Retinal pigment epithelial cell (primary cell): ENCODE measurements at regions not wholly inside any gene's neighbourhood (a gene's known extent, or its start where the extent isn't known, plus 50 kb on each side); places are given as distances from the start of the nearest gene placed in this dataset.

Source experiments
- DNase-seq: peaks from one replicate; pipeline ENCODE4 v3.0.0-alpha.2; 2010; ENCODE audit warnings: low read depth
- H3K4me3 ChIP-seq: 2 replicates; pipeline ENCODE4 v1.5.1; 2011; ENCODE audit warnings: mild to moderate bottlenecking, low read length, control low read depth, moderate library complexity
- CTCF ChIP-seq: conservative IDR thresholded peaks from 2 replicates; pipeline ENCODE4 v1.5.1; 2011; ENCODE audit warnings: low read depth, low read length, control low read depth, inconsistent platforms

DNA sequence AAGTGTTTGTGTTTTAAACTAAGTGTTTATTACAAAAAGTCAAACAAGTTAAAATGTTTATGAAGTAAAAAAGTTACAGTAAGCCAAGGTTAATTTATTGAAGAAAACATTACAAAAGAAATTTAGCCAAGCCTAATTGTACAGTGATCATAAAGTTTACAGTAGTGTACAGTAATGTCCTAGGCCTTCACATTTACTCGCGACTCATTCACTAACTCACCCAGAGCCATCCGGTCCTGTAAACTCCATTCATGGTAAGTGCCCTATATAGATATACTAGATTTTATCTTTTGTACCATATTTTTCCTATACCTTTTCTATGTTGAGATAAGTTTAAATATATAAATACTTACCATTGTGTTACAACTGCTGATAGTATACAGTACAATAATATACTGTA, 481.8 kb upstream of the TENM4 start:
- no peak for DNase-seq
- TF ChIP-seq CTCF = no peak
- no peak overlapping the region for H3K4me3 ChIP-seq

GRCh38 chr11:79920480-79920879, 479.6 kb upstream of the TENM4 start:
- no peak for TF ChIP-seq CTCF
- H3K4me3 ChIP-seq = no peak overlapping the region
- no peak for DNase-seq

DNA sequence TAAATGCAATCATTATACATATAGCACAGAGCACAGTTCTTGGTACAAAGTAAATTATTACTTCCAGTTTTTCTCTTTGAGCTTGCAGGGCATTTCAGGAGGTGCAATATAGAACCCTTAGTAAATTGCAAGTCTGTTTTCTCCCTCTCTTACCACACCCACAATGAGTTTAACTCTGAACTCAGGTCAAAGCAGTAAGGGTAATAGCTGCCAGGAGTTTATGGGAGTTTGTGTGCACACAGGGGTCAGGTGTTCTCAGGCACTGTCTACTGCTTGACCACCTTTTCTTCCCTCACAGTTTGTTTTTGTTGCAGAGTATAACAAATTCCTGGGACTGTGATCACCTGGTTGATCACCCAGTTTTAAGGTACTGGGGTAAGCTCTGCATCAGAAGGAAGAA, 478.5 kb upstream of the TENM4 start:
- no peak overlapping the region for H3K4me3 ChIP-seq
- DNase-seq = no peak

GRCh38 chr11:79918846-79919245, 478.0 kb upstream of the TENM4 start:
- TF ChIP-seq CTCF = no peak
- no peak for DNase-seq

More for the DNA sequence above, 478.5 kb upstream of the TENM4 start:
- TF ChIP-seq CTCF = no peak

GRCh38 chr11:79906164-79906563, 465.3 kb upstream of the TENM4 start:
- TF ChIP-seq CTCF = no peak
- no peak overlapping the region for H3K4me3 ChIP-seq
- no peak for DNase-seq

More at GRCh38 chr11:79918846-79919245, 478.0 kb upstream of the TENM4 start:
- H3K4me3 ChIP-seq = no peak overlapping the region

GRCh38 chr11:79902493-79902892, 461.7 kb upstream of the TENM4 start:
- H3K4me3 ChIP-seq = no peak overlapping the region
- no peak for TF ChIP-seq CTCF
- DNase-seq = peak; percentile 76

GRCh38 chr11:79897896-79898295, 457.1 kb upstream of the TENM4 start:
- no peak overlapping the region for H3K4me3 ChIP-seq
- TF ChIP-seq CTCF = no peak
- no peak for DNase-seq
